Thoracic aorta (tissue), 2 donors: ENCODE measurements at regions not wholly inside any gene's neighbourhood (a gene's known extent, or its start where the extent isn't known, plus 50 kb on each side); places are given as distances from the start of the nearest gene placed in this dataset.
"Not testable (repeated sequence)": the region's sequence is repeated elsewhere in the genome, so short reads cannot be mapped to it uniquely, and the experiment has no call there.

Experiments
- ATAC-seq: fragments of 150-250 bp; one replicate; pipeline ENCODE4 v1.8.0; 2017; ENCODE audit warnings: low read depth; ENCODE audit not compliant: insufficient number of reproducible peaks, low FRiP score
- DNase-seq: peaks from one replicate; pipeline ENCODE4 v3.0.0-alpha.2; 2020; ENCODE audit warnings: low spot score
- H3K27ac ChIP-seq, 2 donors: fragments of 200-600 bp; sonication (generic); 1 replicate in 1 of 2; 2 replicates in 1 of 2; pipeline ENCODE4 v1.5.1; 2016; ENCODE audit warnings: mild to moderate bottlenecking in 2 of 2, moderate library complexity in 2 of 2
- H3K27me3 ChIP-seq: fragments of 200-600 bp; sonication (generic); replicated peaks from 2 replicates; pipeline ENCODE4 v1.6.0; 2016; ENCODE audit warnings: mild to moderate bottlenecking; ENCODE audit not compliant: insufficient read depth
- H3K36me3 ChIP-seq: fragments of 200-600 bp; sonication (generic); one replicate; pipeline ENCODE4 v1.5.1; 2016
- H3K4me1 ChIP-seq, 2 donors: fragments of 200-600 bp; sonication (generic); 1 replicate in 1 of 2; 2 replicates in 1 of 2; pipeline versions ENCODE4 v1.5.1 to v1.6.0; 2016; ENCODE audit warnings: low read depth in 2 of 2, mild to moderate bottlenecking in 1 of 2; ENCODE audit not compliant: control insufficient read depth in 1 of 2
- H3K4me3 ChIP-seq: fragments of 200-600 bp; sonication (generic); 2 replicates; pipeline ENCODE4 v1.5.1; 2016; ENCODE audit warnings: mild to moderate bottlenecking
- H3K9me3 ChIP-seq: fragments of 200-600 bp; sonication (generic); 2 replicates; pipeline ENCODE4 v1.5.1; 2016
- TF ChIP-seq, protein P1 (sequence below): fragments of 200-600 bp; sonication (generic); IDR thresholded peaks from one replicate; pipeline ENCODE4 v1.5.1; 2019; ENCODE audit warnings: antibody characterized with exemption

DNA sequence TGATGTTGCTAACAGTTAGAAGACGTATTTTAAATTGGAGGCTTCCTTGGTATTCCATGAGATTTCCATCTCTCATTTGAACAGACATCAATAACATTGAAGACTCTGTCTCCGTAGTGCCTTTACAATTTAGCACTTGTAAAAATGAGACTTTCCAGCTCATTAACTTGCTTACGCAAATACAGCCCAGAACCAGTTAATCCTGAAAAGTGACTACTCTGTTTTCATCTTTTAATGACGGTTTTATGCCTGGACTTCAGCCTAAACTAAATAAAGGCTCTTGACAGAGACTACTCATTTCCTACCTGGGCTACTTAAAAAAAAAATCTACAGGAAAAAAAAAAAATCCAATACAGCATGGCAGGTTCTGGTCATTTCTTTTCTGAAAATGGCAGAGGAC is 148.6 kb downstream of the LRATD1 start:
- no peak overlapping the region for H3K27ac ChIP-seq
- H3K36me3 ChIP-seq = no peaks in the 10 kb centered on the region
- TF ChIP-seq, protein P1, sequence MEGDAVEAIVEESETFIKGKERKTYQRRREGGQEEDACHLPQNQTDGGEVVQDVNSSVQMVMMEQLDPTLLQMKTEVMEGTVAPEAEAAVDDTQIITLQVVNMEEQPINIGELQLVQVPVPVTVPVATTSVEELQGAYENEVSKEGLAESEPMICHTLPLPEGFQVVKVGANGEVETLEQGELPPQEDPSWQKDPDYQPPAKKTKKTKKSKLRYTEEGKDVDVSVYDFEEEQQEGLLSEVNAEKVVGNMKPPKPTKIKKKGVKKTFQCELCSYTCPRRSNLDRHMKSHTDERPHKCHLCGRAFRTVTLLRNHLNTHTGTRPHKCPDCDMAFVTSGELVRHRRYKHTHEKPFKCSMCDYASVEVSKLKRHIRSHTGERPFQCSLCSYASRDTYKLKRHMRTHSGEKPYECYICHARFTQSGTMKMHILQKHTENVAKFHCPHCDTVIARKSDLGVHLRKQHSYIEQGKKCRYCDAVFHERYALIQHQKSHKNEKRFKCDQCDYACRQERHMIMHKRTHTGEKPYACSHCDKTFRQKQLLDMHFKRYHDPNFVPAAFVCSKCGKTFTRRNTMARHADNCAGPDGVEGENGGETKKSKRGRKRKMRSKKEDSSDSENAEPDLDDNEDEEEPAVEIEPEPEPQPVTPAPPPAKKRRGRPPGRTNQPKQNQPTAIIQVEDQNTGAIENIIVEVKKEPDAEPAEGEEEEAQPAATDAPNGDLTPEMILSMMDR = no peak
- H3K4me1 ChIP-seq = no peaks in the 10 kb centered on the region
- H3K9me3 ChIP-seq = no peaks in the 10 kb centered on the region
- no peak overlapping the region for H3K4me3 ChIP-seq
- no peak for DNase-seq
- H3K27me3 ChIP-seq = no peaks in the 10 kb centered on the region
- no peak for ATAC-seq

DNA sequence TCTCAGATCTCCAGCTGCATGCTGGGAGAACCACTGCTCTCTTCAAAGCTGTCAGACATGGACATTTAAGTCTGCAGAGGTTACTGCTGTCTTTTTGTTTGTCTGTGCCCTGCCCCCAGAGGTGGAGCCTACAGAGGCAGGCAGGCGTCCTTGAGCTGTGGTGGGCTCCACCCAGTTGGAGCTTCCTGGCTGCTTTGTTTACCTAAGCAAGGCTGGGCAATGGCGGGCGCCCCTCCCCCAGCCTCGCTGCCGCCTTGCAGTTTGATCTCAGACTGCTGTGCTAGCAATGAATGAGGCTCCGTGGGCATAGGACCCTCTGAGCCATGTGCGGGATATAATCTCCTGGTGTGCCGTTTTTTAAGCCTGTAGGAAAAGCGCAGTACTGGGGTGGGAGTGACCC is 156.3 kb downstream of the LRATD1 start:
- H3K27ac ChIP-seq, H3K36me3 ChIP-seq, H3K9me3 ChIP-seq, H3K27me3 ChIP-seq, ATAC-seq, H3K4me1 ChIP-seq, DNase-seq, H3K4me3 ChIP-seq: not testable (repeated sequence)

DNA sequence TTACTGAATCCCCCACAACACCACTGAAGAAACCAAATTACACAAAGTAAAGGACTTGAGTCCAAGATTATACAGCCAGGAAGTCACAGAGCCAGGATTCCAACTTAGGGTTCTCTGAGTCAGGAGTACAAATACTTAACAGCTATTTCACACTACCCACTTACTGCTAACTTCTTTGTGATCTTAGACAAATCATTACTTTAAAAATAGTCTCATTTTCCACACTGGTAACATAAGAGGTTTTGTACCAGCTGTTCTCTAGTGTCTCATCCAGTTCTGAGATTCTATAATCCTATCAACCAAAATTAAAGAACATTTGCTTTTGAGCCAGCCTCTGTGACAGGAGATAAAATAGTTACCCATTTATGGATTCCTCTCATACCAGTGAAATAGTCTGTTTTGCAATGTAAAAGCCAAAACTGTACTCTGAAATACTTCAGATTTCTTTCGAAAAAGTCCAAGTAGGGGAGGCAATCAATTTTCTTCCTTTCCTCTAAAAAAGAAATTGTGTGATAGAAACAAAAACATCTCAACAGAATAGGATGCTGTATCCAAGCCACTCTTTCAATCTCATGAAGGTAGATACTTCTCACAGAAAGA is 157.6 kb downstream of the LRATD1 start:
- TF ChIP-seq, protein P1 = no peak
- H3K27ac ChIP-seq = no peak overlapping the region
- DNase-seq (no peak), ATAC-seq (no peak)
- H3K4me3 ChIP-seq = no peak overlapping the region
- H3K4me1 ChIP-seq = no peaks in the 10 kb centered on the region
- H3K9me3 ChIP-seq = no peaks in the 10 kb centered on the region
- no peaks in the 10 kb centered on the region for H3K36me3 ChIP-seq
- H3K27me3 ChIP-seq = no peaks in the 10 kb centered on the region

DNA sequence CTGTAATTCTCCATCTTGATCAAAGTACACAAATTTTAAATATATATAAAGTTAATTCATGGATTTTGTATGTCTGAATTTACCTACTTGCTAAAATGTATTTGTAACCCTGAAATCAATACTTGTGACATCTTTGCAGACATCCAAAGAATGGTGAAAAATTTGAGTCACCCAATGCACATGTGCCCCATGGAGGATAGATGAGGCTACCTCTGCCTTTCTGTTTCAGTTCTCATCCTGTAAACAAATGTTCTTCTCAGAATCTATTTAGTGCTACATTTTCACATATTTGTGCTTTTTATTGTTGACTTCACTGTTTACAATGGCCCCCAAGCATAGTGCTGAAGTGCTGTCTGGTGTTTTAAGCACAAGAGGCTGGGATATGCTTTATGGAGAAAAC is 171.5 kb downstream of the LRATD1 start:
- H3K4me1 ChIP-seq = peaks cover 0 to 17% of the 10 kb centered on the region in 2 donors
- TF ChIP-seq, protein P1 = no peak
- no peaks in the 10 kb centered on the region for H3K27me3 ChIP-seq
- H3K36me3 ChIP-seq = no peaks in the 10 kb centered on the region
- no peaks in the 10 kb centered on the region for H3K9me3 ChIP-seq
- no peak overlapping the region for H3K27ac ChIP-seq
- H3K4me3 ChIP-seq = no peak overlapping the region
- ATAC-seq (no peak), DNase-seq (no peak)

DNA sequence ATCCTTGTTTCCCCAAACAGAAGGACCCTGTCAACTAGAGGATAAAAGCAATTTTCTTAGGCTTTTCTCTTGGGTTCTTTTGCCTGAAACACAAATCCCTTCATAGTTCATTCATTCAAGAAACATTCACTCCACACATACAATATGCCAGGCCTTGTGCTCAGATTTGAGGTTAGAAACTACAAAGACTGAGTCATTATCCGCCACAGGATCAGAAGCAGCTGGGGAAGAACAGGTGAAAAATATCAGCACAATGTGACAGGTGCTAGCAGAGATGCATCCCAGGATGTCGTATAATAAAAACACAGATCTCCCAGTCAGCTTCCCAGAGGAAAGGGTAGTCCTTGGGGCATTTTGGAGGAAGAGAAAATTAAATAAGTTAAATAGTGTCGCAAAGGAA is 172.4 kb downstream of the LRATD1 start:
- peaks cover 0 to 17% of the 10 kb centered on the region in 2 donors for H3K4me1 ChIP-seq
- H3K4me3 ChIP-seq = no peak overlapping the region

More for the DNA sequence above, 172.4 kb downstream of the LRATD1 start:
- Histone ChIP-seq H3K9me3 (no peaks in the 10 kb centered on the region), H3K36me3 (no peaks in the 10 kb centered on the region), H3K27me3 (no peaks in the 10 kb centered on the region), H3K27ac (no peak overlapping the region)
- ATAC-seq (no peak), DNase-seq (no peak)
- TF ChIP-seq, protein P1 = no peak
